ENCODE measurements at regions not wholly inside any gene's neighbourhood (a gene's known extent, or its start where the extent isn't known, plus 50 kb on each side); places are given as distances from the start of the nearest gene placed in this dataset.

- no peak overlapping the region for H3K27ac ChIP-seq
- no peak for DNase-seq (ENCODE audit: low spot score)
- no peaks in the 10 kb centered on the region for H3K36me3 ChIP-seq
- TF ChIP-seq, protein P1, sequence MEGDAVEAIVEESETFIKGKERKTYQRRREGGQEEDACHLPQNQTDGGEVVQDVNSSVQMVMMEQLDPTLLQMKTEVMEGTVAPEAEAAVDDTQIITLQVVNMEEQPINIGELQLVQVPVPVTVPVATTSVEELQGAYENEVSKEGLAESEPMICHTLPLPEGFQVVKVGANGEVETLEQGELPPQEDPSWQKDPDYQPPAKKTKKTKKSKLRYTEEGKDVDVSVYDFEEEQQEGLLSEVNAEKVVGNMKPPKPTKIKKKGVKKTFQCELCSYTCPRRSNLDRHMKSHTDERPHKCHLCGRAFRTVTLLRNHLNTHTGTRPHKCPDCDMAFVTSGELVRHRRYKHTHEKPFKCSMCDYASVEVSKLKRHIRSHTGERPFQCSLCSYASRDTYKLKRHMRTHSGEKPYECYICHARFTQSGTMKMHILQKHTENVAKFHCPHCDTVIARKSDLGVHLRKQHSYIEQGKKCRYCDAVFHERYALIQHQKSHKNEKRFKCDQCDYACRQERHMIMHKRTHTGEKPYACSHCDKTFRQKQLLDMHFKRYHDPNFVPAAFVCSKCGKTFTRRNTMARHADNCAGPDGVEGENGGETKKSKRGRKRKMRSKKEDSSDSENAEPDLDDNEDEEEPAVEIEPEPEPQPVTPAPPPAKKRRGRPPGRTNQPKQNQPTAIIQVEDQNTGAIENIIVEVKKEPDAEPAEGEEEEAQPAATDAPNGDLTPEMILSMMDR (IDR thresholded peaks at IDR 0.05), result no peak
- H3K27me3 ChIP-seq, result no peaks in the 10 kb centered on the region
- no peaks in the 10 kb centered on the region for H3K4me1 ChIP-seq
- H3K4me3 ChIP-seq, result no peak overlapping the region
- H3K9me3 ChIP-seq, result no peaks in the 10 kb centered on the region
Measured at GRCh38 chr16:48836636-48837035, 226.7 kb upstream of the N4BP1 start.

- Histone ChIP-seq H3K36me3 (no peaks in the 10 kb centered on the region), H3K4me3 (no peak overlapping the region), H3K4me1 (no peaks in the 10 kb centered on the region), H3K9me3 (no peaks in the 10 kb centered on the region), H3K27me3 (no peaks in the 10 kb centered on the region), H3K27ac (no peak overlapping the region)
- TF ChIP-seq, protein P1 (IDR thresholded peaks at IDR 0.05), result no peak
- no peak for DNase-seq (ENCODE audit: low spot score)
Measured at GRCh38 chr16:48836067-48836466, 226.1 kb upstream of the N4BP1 start.

DNA sequence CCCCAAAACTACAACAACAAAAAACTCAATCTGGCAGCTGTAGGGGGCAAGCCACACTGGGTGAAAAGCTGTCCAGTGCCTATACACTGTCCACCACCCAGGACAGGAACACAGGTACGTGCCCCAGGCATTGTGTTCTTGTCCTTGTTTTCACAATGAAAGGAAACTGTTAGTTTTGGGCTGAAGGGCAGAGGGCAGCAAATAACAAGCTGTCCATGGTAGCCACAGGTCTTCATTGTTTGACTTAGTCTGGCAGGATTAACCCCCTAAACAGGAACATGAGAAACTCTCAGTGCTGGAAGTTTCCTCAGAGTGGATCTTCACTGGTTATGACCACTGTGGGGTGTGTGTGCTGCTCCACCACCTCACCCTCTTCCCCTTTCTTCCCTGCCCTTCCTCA lies 224.6 kb upstream of the N4BP1 start:
- Histone ChIP-seq H3K27me3 (no peaks in the 10 kb centered on the region), H3K9me3 (no peaks in the 10 kb centered on the region), H3K36me3 (no peaks in the 10 kb centered on the region), H3K4me3 (no peak overlapping the region), H3K4me1 (no peaks in the 10 kb centered on the region), H3K27ac (no peak overlapping the region)
- TF ChIP-seq, protein P1 (IDR thresholded peaks at IDR 0.05), result no peak
- no peak for DNase-seq (ENCODE audit: low spot score)

- Histone ChIP-seq H3K36me3 (no peaks in the 10 kb centered on the region), H3K27me3 (no peaks in the 10 kb centered on the region), H3K9me3 (no peaks in the 10 kb centered on the region), H3K4me1 (no peaks in the 10 kb centered on the region), H3K4me3 (no peak overlapping the region), H3K27ac (no peak overlapping the region)
- TF ChIP-seq, protein P1 (IDR thresholded peaks at IDR 0.05), result no peak
- no peak for DNase-seq (ENCODE audit: low spot score)
Measured at GRCh38 chr16:48833461-48833860, 223.5 kb upstream of the N4BP1 start.

- Histone ChIP-seq H3K27me3 (no peaks in the 10 kb centered on the region), H3K4me3 (no peak overlapping the region), H3K27ac (no peak overlapping the region), H3K36me3 (no peaks in the 10 kb centered on the region), H3K9me3 (no peaks in the 10 kb centered on the region), H3K4me1 (no peaks in the 10 kb centered on the region)
- TF ChIP-seq, protein P1 (IDR thresholded peaks at IDR 0.05), result peak in 1 of 2 donors; percentile 23
- DNase-seq (ENCODE audit: low spot score), result no peak
Measured at GRCh38 chr16:48831076-48831722, 221.2 kb upstream of the N4BP1 start.

Measured in right atrium auricular region (tissue), 2 donors.